C1 segment of cervical spinal cord (tissue), 14 donors: ENCODE measurements at regions not wholly inside any gene's neighbourhood (a gene's known extent, or its start where the extent isn't known, plus 50 kb on each side); places are given as distances from the start of the nearest gene placed in this dataset.
"Not testable (repeated sequence)": the region's sequence is repeated elsewhere in the genome, so short reads cannot be mapped to it uniquely, and the experiment has no call there.

Experiments used
- DNase-seq, 14 donors: peaks; one replicate each; lab custom pipeline; 2025; lab: John Stamatoyannopoulos, UW

- no peak for DNase-seq
Observed at GRCh38 chr1:238380167-238380566, 489.4 kb upstream of the ZP4 start.

- DNase-seq, result not testable (repeated sequence)
Observed at GRCh38 chr1:238379446-238379845, 488.7 kb upstream of the ZP4 start.

GRCh38 chr1:238377280-238377919 is 486.7 kb upstream of the ZP4 start:
- DNase-seq, result no peak

- no peak for DNase-seq
Observed at GRCh38 chr1:238370599-238370998, 479.9 kb upstream of the ZP4 start.

- no peak for DNase-seq
Observed at GRCh38 chr1:238364214-238364892, 473.6 kb upstream of the ZP4 start.

GRCh38 chr1:238360474-238360873 is 469.8 kb upstream of the ZP4 start:
- no peak for DNase-seq

- no peak for DNase-seq
Observed at GRCh38 chr1:238350471-238350870, 459.7 kb upstream of the ZP4 start.

- no peak for DNase-seq
Observed at GRCh38 chr1:238346340-238346739, 455.6 kb upstream of the ZP4 start.

- DNase-seq, result no peak
Observed at GRCh38 chr1:238345837-238346236, 455.1 kb upstream of the ZP4 start.

GRCh38 chr1:238343852-238344251 is 453.1 kb upstream of the ZP4 start:
- DNase-seq, result no peak

GRCh38 chr1:238341395-238341794 is 450.7 kb upstream of the ZP4 start:
- DNase-seq, result peak in 1 of 14 donors; percentile 0

GRCh38 chr1:238340989-238341388 is 450.3 kb upstream of the ZP4 start:
- no peak for DNase-seq

- no peak for DNase-seq
Observed at GRCh38 chr1:238336531-238336930, 445.8 kb upstream of the ZP4 start.

- no peak for DNase-seq
Observed at GRCh38 chr1:238334170-238334569, 443.4 kb upstream of the ZP4 start.

GRCh38 chr1:238331557-238331956 is 440.8 kb upstream of the ZP4 start:
- DNase-seq, result no peak

GRCh38 chr1:238329671-238330070 is 438.9 kb upstream of the ZP4 start:
- no peak for DNase-seq

GRCh38 chr1:238327033-238327432 is 436.3 kb upstream of the ZP4 start:
- not testable (repeated sequence) for DNase-seq

GRCh38 chr1:238326479-238326878 is 435.8 kb upstream of the ZP4 start:
- DNase-seq, result not testable (repeated sequence)

GRCh38 chr1:238324211-238324864 is 433.6 kb upstream of the ZP4 start:
- no peak for DNase-seq

- no peak for DNase-seq
Observed at GRCh38 chr1:238323490-238323889, 432.8 kb upstream of the ZP4 start.

GRCh38 chr1:238319957-238320356 is 429.2 kb upstream of the ZP4 start:
- DNase-seq, result no peak

- no peak for DNase-seq
Observed at GRCh38 chr1:238318294-238319110, 427.8 kb upstream of the ZP4 start.
